Colonic mucosa (tissue), 4 donors: ENCODE measurements at regions not wholly inside any gene's neighbourhood (a gene's known extent, or its start where the extent isn't known, plus 50 kb on each side); places are given as distances from the start of the nearest gene placed in this dataset.
"Not testable (repeated sequence)": the region's sequence is repeated elsewhere in the genome, so short reads cannot be mapped to it uniquely, and the experiment has no call there.

Source experiments
- DNase-seq: peaks from one replicate; pipeline ENCODE4 v3.0.0-alpha.2; 2020
- H3K27ac ChIP-seq: fragments of 200-600 bp; one replicate; pipeline ENCODE4 v1.8.0; 2021
- H3K27me3 ChIP-seq: fragments of 200-600 bp; one replicate; pipeline ENCODE4 v1.8.0; 2021
- H3K36me3 ChIP-seq: fragments of 200-600 bp; one replicate; pipeline ENCODE4 v1.8.0; 2021
- H3K4me1 ChIP-seq: fragments of 200-600 bp; one replicate; pipeline ENCODE4 v1.8.0; 2021; ENCODE audit warnings: mild to moderate bottlenecking
- H3K4me3 ChIP-seq: fragments of 200-600 bp; one replicate; pipeline ENCODE4 v1.8.0; 2021
- H3K9ac ChIP-seq, 2 donors: one replicate each; pipeline ENCODE4 v1.7.0; 2013; ENCODE audit warnings: control low read depth in 2 of 2, low read depth in 2 of 2, low read length in 2 of 2
- H3K9me3 ChIP-seq: fragments of 200-600 bp; one replicate; pipeline ENCODE4 v1.8.0; 2021
- intact Hi-C: fragments of 100-400 bp; cut with DNase I; formaldehyde crosslinking; loops from one replicate; pipeline ENCODE4 v1.14.1; 2022
- TF ChIP-seq, protein P1 (sequence below): fragments of 200-600 bp; IDR thresholded peaks from one replicate; pipeline ENCODE4 v1.8.0; 2022; ENCODE audit warnings: antibody characterized with exemption, mild to moderate bottlenecking
- donor health status: healthy.
- donor health status: DM: no; HTN: no; CAD: no.
- donor health status: DM: no; HTN: no; CAD: no.

DNA sequence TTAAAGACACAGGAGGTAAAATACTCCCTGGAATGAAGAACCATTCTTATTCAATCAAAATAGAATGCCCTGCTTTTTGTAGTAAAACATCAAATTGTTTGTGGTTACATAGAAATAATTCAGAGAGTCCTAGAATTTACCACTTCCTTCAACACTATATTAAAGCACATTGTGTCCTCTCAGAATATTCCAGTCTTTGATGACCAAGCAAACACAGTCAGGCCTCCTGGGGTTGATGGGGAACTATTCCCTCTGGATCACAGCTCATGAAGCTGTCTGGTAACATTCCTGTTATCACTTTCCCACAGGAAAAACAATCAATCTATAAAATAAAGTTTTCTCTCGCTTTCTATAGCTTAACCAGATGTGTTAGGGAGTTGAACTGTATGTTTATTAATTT is 389.3 kb downstream of the KCNA4 start:
- H3K36me3 ChIP-seq: no peaks in the 10 kb centered on the region
- H3K27me3 ChIP-seq: no peaks in the 10 kb centered on the region
- TF ChIP-seq, protein P1, sequence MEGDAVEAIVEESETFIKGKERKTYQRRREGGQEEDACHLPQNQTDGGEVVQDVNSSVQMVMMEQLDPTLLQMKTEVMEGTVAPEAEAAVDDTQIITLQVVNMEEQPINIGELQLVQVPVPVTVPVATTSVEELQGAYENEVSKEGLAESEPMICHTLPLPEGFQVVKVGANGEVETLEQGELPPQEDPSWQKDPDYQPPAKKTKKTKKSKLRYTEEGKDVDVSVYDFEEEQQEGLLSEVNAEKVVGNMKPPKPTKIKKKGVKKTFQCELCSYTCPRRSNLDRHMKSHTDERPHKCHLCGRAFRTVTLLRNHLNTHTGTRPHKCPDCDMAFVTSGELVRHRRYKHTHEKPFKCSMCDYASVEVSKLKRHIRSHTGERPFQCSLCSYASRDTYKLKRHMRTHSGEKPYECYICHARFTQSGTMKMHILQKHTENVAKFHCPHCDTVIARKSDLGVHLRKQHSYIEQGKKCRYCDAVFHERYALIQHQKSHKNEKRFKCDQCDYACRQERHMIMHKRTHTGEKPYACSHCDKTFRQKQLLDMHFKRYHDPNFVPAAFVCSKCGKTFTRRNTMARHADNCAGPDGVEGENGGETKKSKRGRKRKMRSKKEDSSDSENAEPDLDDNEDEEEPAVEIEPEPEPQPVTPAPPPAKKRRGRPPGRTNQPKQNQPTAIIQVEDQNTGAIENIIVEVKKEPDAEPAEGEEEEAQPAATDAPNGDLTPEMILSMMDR: no peak
- no peak overlapping the region for H3K27ac ChIP-seq
- no peak overlapping the region for H3K4me3 ChIP-seq
- no peak overlapping the region for H3K9ac ChIP-seq
- no peaks in the 10 kb centered on the region for H3K4me1 ChIP-seq
- intact Hi-C loops: no loop called here
- H3K9me3 ChIP-seq: no peaks in the 10 kb centered on the region
- no peak for DNase-seq

- TF ChIP-seq, protein P1: no peak
- intact Hi-C loops: no loop called here
These were observed 393.6 kb downstream of the KCNA4 start for GRCh38 chr11:29623144-29623722.

GRCh38 chr11:29616611-29617010 is 400.2 kb downstream of the KCNA4 start:
- no peak overlapping the region for H3K9ac ChIP-seq
- no peaks in the 10 kb centered on the region for H3K9me3 ChIP-seq
- intact Hi-C loops: no loop called here
- no peak overlapping the region for H3K4me3 ChIP-seq
- H3K27ac ChIP-seq: no peak overlapping the region
- no peaks in the 10 kb centered on the region for H3K4me1 ChIP-seq
- no peak for DNase-seq
- no peaks in the 10 kb centered on the region for H3K36me3 ChIP-seq
- TF ChIP-seq, protein P1: no peak
- no peaks in the 10 kb centered on the region for H3K27me3 ChIP-seq

More at GRCh38 chr11:29623144-29623722, 393.6 kb downstream of the KCNA4 start:
- H3K27me3 ChIP-seq: no peaks in the 10 kb centered on the region
- no peaks in the 10 kb centered on the region for H3K36me3 ChIP-seq
- no peak overlapping the region for H3K9ac ChIP-seq
- H3K27ac ChIP-seq: no peak overlapping the region
- H3K4me1 ChIP-seq: no peaks in the 10 kb centered on the region
- no peak for DNase-seq
- H3K9me3 ChIP-seq: no peaks in the 10 kb centered on the region
- no peak overlapping the region for H3K4me3 ChIP-seq

- H3K4me1 ChIP-seq: no peaks in the 10 kb centered on the region
- TF ChIP-seq, protein P1: no peak
These were observed 404.4 kb downstream of the KCNA4 start for GRCh38 chr11:29612423-29612822.

DNA sequence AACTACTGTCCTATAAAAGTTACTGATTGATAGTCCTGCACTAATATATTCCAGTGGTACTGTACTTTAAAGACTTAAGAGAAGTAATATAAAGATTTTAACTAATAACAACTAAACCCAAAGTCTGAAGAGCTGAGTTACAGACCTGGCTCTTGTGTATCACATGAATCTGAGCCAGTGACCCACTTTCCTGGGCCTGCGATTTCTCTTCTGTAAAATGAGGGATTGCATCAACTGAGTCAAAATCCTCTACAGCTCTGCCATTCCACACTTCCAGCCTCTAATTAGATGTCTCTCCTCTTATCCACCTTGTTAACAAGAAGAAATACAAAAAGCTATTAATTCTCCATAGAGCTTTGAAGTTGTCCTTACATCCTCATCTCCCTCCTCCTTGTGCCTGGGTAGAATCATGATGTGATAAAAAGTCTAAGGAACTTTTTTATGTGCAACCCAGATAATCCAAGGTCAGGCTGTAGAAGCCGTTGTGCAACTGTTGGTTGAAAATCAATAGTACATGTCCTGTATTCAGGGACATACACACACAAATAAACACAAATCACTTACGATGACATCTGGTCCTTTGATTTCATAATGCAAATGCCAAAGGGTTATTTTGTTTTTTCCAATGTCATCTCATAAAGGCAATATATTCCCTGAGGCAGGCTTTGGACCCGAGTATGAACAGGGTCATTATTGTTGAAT is 410.3 kb downstream of the KCNA4 start:
- DNase-seq: no peak
- no peaks in the 10 kb centered on the region for H3K27me3 ChIP-seq
- H3K9ac ChIP-seq: no peak overlapping the region
- no peaks in the 10 kb centered on the region for H3K9me3 ChIP-seq
- intact Hi-C loops: no loop called here
- H3K27ac ChIP-seq: no peak overlapping the region
- H3K4me1 ChIP-seq: no peaks in the 10 kb centered on the region
- H3K4me3 ChIP-seq: no peak overlapping the region
- TF ChIP-seq, protein P1: no peak
- no peaks in the 10 kb centered on the region for H3K36me3 ChIP-seq

More at GRCh38 chr11:29612423-29612822, 404.4 kb downstream of the KCNA4 start:
- intact Hi-C loops: no loop called here
- Histone ChIP-seq H3K27ac (no peak overlapping the region), H3K36me3 (no peaks in the 10 kb centered on the region), H3K4me3 (no peak overlapping the region), H3K9me3 (no peaks in the 10 kb centered on the region), H3K27me3 (no peaks in the 10 kb centered on the region), H3K9ac (no peak overlapping the region)
- no peak for DNase-seq

GRCh38 chr11:29600151-29600575 is 416.7 kb downstream of the KCNA4 start:
- H3K27me3 ChIP-seq, H3K9me3 ChIP-seq, H3K9ac ChIP-seq, intact Hi-C loops, DNase-seq, H3K36me3 ChIP-seq, H3K27ac ChIP-seq, H3K4me3 ChIP-seq, H3K4me1 ChIP-seq: not testable (repeated sequence)
